ENCODE measurements at regions not wholly inside any gene's neighbourhood (a gene's known extent, or its start where the extent isn't known, plus 50 kb on each side); places are given as distances from the start of the nearest gene placed in this dataset.

DNA sequence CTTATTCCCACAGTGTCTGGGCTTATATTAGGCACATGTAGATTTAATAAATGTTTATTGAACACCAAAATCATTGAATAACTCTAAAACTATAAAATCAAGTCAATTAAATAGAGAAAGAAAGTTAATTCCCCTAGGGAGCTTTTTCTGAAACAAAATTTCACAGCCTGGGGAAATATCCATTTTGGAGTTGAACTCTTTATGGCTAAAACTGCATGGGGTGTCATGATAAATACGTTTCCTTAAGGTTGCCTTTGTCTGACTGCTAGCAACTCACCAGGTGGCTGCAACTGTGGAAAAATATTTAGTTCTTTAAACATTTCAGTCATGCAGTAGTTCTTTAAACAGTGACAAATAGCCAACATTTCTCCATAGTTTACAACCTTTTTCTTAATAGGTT, 496.1 kb downstream of the LRRIQ3 start:
- CTCF ChIA-PET: no interaction called here
- H3K9me2 ChIP-seq (ENCODE audit: insufficient read depth): no peaks in the 10 kb centered on the region
- BruUV-seq (replicated peaks): no TSS peak

DNA sequence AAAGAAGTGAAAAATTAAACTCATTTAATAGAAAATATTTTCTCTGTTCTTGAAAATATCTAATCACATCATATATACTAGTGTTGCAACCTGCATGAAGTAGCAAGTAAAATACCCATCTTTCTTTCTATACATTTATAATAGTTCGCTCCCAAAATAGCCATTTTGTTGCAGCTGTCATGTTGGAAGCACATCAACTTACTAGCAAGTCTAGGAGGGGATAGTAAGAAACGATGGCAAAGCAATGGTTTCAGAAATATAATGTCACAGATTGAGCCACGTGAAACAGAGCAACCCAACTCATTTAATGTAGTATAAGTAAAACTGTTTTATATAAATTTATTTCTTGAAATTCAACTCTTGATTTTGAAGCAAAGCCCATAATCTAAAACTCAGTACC, 521.8 kb downstream of the LRRIQ3 start:
- H4K20me1 ChIP-seq (ENCODE audit: insufficient read depth): no peaks in the 10 kb centered on the region
- H3K9me2 ChIP-seq (ENCODE audit: insufficient read depth): no peaks in the 10 kb centered on the region
- intact Hi-C loops (cut with micrococcal nuclease; ENCODE audit: unreplicated experiment): loop anchor here (5.0 kb wide), 2 partner anchors 224 to 321 kb away; no protein-coding TSS in a partner anchor
- H3K27ac ChIP-seq: no peak overlapping the region
- H2AFZ ChIP-seq: no peak overlapping the region
- DNase-seq: no peak
- no peaks in the 10 kb centered on the region for H3K9me3 ChIP-seq (ENCODE audit: insufficient read depth, low read depth)
- ChIA-PET POLR2A (ENCODE audit: unreplicated experiment) (no interaction called here), CTCF (no interaction called here)
- no peak overlapping the region for H3K4me3 ChIP-seq
- H3K36me3 ChIP-seq (ENCODE audit: low read depth): no peaks in the 10 kb centered on the region
- H3K27me3 ChIP-seq (ENCODE audit: insufficient read depth, low read depth): no peaks in the 10 kb centered on the region
- TF ChIP-seq, protein P1, sequence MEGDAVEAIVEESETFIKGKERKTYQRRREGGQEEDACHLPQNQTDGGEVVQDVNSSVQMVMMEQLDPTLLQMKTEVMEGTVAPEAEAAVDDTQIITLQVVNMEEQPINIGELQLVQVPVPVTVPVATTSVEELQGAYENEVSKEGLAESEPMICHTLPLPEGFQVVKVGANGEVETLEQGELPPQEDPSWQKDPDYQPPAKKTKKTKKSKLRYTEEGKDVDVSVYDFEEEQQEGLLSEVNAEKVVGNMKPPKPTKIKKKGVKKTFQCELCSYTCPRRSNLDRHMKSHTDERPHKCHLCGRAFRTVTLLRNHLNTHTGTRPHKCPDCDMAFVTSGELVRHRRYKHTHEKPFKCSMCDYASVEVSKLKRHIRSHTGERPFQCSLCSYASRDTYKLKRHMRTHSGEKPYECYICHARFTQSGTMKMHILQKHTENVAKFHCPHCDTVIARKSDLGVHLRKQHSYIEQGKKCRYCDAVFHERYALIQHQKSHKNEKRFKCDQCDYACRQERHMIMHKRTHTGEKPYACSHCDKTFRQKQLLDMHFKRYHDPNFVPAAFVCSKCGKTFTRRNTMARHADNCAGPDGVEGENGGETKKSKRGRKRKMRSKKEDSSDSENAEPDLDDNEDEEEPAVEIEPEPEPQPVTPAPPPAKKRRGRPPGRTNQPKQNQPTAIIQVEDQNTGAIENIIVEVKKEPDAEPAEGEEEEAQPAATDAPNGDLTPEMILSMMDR (conservative IDR thresholded peaks at IDR 0.05): no peak
- TF ChIP-seq EZH2 (IDR thresholded peaks at IDR 0.05; ENCODE audit: low read depth): no peak
- no peaks in the 10 kb centered on the region for H3F3A ChIP-seq (ENCODE audit: insufficient read depth, low read depth)
- BruUV-seq (replicated peaks): no TSS peak
- H3K4me1 ChIP-seq (replicated peaks; ENCODE audit: insufficient read depth): no peaks in the 10 kb centered on the region; the same call in 1 of the 2 replicates
- no peak overlapping the region for H3K4me2 ChIP-seq
- no peaks in the 10 kb centered on the region for H3K79me2 ChIP-seq (ENCODE audit: low read depth)

More for the DNA sequence above, 496.1 kb downstream of the LRRIQ3 start:
- intact Hi-C loops (cut with micrococcal nuclease; ENCODE audit: unreplicated experiment): loop anchor here (10.0 kb wide), 1 partner anchor 53 kb away; no protein-coding TSS in a partner anchor
- no peak for DNase-seq
- H3K79me2 ChIP-seq (ENCODE audit: low read depth): no peaks in the 10 kb centered on the region
- POLR2A ChIA-PET (ENCODE audit: unreplicated experiment): no interaction called here
- H3F3A ChIP-seq (ENCODE audit: insufficient read depth, low read depth): no peaks in the 10 kb centered on the region; the same call in 1 of the 2 replicates
- no peak overlapping the region for H3K4me2 ChIP-seq
- no peaks in the 10 kb centered on the region for H4K20me1 ChIP-seq (ENCODE audit: insufficient read depth)
- no peak overlapping the region for H2AFZ ChIP-seq
- TF ChIP-seq, protein P1 (conservative IDR thresholded peaks at IDR 0.05): no peak
- no peak for TF ChIP-seq EZH2 (IDR thresholded peaks at IDR 0.05; ENCODE audit: low read depth)
- H3K27ac ChIP-seq: no peak overlapping the region
- H3K4me1 ChIP-seq (replicated peaks; ENCODE audit: insufficient read depth): no peaks in the 10 kb centered on the region
- no peaks in the 10 kb centered on the region for H3K36me3 ChIP-seq (ENCODE audit: low read depth)
- no peak overlapping the region for H3K4me3 ChIP-seq
- H3K27me3 ChIP-seq (ENCODE audit: insufficient read depth, low read depth): no peaks in the 10 kb centered on the region
- no peaks in the 10 kb centered on the region for H3K9me3 ChIP-seq (ENCODE audit: insufficient read depth, low read depth)

DNA sequence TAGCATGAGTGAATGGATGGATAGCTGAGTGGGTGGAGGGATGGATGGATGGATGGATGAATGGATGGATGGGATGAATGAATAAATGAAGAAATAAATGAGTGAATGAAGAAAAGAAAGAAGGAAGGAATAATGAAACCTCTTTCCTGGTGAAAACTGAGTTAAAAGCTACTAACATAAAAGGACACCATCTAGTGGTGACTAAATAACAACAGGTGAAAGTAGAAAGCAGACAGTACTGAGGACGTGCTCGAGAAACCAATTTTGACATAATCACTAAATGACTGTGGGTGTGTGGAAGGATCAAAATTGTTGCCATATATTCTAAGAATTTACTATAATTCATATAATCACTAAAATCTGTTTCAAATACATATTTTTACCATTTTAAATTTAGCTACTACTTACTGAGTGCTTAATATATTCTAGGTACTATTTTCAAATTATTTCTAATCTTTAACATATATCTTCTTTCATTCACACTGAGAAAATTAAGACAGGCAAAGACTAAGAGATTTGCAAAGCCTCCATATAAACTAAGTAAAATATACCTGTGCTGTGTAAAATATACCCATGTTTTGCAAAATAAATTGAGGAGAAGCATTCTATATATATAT, 522.9 kb downstream of the LRRIQ3 start:
- H3F3A ChIP-seq (ENCODE audit: insufficient read depth, low read depth): no peaks in the 10 kb centered on the region
- no peak overlapping the region for H3K27ac ChIP-seq
- H3K9me3 ChIP-seq (ENCODE audit: insufficient read depth, low read depth): no peaks in the 10 kb centered on the region
- no peak overlapping the region for H2AFZ ChIP-seq
- H4K20me1 ChIP-seq (ENCODE audit: insufficient read depth): no peaks in the 10 kb centered on the region
- DNase-seq: no peak
- ChIA-PET CTCF (interaction anchor here (1.1 kb wide), 1 partner anchor 1488 kb away, joined by 3 read pairs; no protein-coding TSS in a partner anchor), POLR2A (ENCODE audit: unreplicated experiment) (no interaction called here)
- no peaks in the 10 kb centered on the region for H3K79me2 ChIP-seq (ENCODE audit: low read depth)
- H3K36me3 ChIP-seq (ENCODE audit: low read depth): no peaks in the 10 kb centered on the region
- BruUV-seq (replicated peaks): no TSS peak
- no peaks in the 10 kb centered on the region; the same call in 1 of the 2 replicates for H3K4me1 ChIP-seq (replicated peaks; ENCODE audit: insufficient read depth)
- H3K9me2 ChIP-seq (ENCODE audit: insufficient read depth): no peaks in the 10 kb centered on the region
- intact Hi-C loops (cut with micrococcal nuclease; ENCODE audit: unreplicated experiment): loop anchor here (5.0 kb wide), 2 partner anchors 223 to 322 kb away; no protein-coding TSS in a partner anchor
- peak overlapping the region; percentile 29; the same call in 1 of the 2 replicates for H3K4me2 ChIP-seq
- no peak overlapping the region for H3K4me3 ChIP-seq
- no peaks in the 10 kb centered on the region for H3K27me3 ChIP-seq (ENCODE audit: insufficient read depth, low read depth)
- TF ChIP-seq, protein P1 (conservative IDR thresholded peaks at IDR 0.05): peak; percentile 75
- no peak for TF ChIP-seq EZH2 (IDR thresholded peaks at IDR 0.05; ENCODE audit: low read depth)

Data from PC-9 (cell line).